GM12878 (cell line): ENCODE measurements at regions not wholly inside any gene's neighbourhood (a gene's known extent, or its start where the extent isn't known, plus 50 kb on each side); places are given as distances from the start of the nearest gene placed in this dataset.

Experiments
- CBX5 ChIP-seq: sonication (generic); IDR thresholded peaks from 2 replicates; pipeline ENCODE4 v1.6.1; 2016; ENCODE audit warnings: low read depth, moderate library complexity, mild to moderate bottlenecking, inconsistent platforms
- EZH2 ChIP-seq: IDR thresholded peaks from 2 replicates; pipeline ENCODE4 v1.6.1; 2012; ENCODE audit warnings: low read depth, mild to moderate bottlenecking, control low read depth, inconsistent platforms, low read length, borderline replicate concordance; ENCODE audit not compliant: control insufficient read depth
- NBN ChIP-seq: fragments of 450-650 bp; IDR thresholded peaks from 2 replicates; pipeline ENCODE4 v1.6.1; 2016
- NR2C2 ChIP-seq: IDR thresholded peaks from 2 replicates; pipeline ENCODE4 v1.6.1; 2011; ENCODE audit warnings: borderline replicate concordance, low read depth; ENCODE audit not compliant: control insufficient read depth, insufficient read length
- TARDBP ChIP-seq: IDR thresholded peaks from 2 replicates; pipeline ENCODE4 v1.6.1; 2016; ENCODE audit warnings: borderline replicate concordance
- TBL1XR1 ChIP-seq: IDR thresholded peaks from 2 replicates; pipeline ENCODE4 v1.6.1; 2012; ENCODE audit warnings: low read depth, low read length, improper control_type of control experiment
- TF ChIP-seq, protein P1 (sequence below): fragments of 450-650 bp; IDR thresholded peaks from 2 replicates; pipeline ENCODE4 v1.6.1; 2017; ENCODE audit warnings: antibody characterized with exemption, mild to moderate bottlenecking, moderate library complexity

DNA sequence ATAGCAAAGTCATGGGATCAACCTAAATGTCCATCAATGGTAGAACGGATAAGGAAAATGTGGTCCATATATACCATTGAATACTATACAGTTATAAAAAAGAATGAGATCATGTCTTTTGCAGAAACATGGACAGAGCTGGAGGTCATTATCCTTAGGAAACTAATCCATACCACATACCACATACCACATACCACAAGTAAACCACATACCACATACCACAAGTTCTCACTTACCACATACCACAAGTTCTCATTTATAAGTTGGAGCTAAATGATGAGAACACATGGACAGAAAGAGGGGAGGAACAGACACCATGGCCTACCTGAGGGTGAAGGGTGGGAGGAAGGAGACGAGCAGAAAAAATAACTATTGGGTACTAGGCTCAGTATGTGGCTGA is 154.6 kb upstream of the GHR start:
- TF ChIP-seq TBL1XR1 (no peak), TARDBP (no peak), EZH2 (no peak), NBN (no peak), NR2C2 (no peak), CBX5 (no peak)
- TF ChIP-seq, protein P1, sequence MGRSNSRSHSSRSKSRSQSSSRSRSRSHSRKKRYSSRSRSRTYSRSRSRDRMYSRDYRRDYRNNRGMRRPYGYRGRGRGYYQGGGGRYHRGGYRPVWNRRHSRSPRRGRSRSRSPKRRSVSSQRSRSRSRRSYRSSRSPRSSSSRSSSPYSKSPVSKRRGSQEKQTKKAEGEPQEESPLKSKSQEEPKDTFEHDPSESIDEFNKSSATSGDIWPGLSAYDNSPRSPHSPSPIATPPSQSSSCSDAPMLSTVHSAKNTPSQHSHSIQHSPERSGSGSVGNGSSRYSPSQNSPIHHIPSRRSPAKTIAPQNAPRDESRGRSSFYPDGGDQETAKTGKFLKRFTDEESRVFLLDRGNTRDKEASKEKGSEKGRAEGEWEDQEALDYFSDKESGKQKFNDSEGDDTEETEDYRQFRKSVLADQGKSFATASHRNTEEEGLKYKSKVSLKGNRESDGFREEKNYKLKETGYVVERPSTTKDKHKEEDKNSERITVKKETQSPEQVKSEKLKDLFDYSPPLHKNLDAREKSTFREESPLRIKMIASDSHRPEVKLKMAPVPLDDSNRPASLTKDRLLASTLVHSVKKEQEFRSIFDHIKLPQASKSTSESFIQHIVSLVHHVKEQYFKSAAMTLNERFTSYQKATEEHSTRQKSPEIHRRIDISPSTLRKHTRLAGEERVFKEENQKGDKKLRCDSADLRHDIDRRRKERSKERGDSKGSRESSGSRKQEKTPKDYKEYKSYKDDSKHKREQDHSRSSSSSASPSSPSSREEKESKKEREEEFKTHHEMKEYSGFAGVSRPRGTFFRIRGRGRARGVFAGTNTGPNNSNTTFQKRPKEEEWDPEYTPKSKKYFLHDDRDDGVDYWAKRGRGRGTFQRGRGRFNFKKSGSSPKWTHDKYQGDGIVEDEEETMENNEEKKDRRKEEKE = no peak
